ENCODE measurements at regions not wholly inside any gene's neighbourhood (a gene's known extent, or its start where the extent isn't known, plus 50 kb on each side); places are given as distances from the start of the nearest gene placed in this dataset.

GRCh38 chr9:106689089-106689488, 173.9 kb upstream of the ZNF462 start:
- FAIRE-seq = no peak

GRCh38 chr9:106691627-106692026, 171.3 kb upstream of the ZNF462 start:
- FAIRE-seq = no peak

DNA sequence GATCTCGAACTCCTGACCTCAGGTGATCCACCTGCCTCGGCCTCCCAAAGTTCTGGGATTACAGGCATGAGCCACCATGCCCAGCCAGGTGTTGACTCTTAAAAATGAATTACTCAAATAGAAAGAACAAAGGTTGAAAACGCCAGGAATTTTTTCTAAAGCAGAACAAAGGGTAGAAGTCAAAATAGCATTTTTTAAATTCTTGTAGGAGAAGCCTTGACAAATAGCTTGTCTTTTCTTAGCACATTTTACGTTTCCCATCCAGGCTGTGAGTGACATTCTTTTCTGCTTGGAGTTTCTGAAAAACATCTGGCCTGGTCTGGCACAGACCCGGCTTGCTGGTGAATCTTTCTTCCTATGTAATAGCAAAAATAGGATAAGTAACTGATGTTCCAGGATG, 169.4 kb upstream of the ZNF462 start:
- no peak for FAIRE-seq

- no peak for FAIRE-seq
Measured at GRCh38 chr9:106696804-106697203, 166.2 kb upstream of the ZNF462 start.

GRCh38 chr9:106697390-106697749, 165.6 kb upstream of the ZNF462 start:
- no peak for FAIRE-seq

- FAIRE-seq = no peak
Measured at GRCh38 chr9:106697750-106698502, 165.0 kb upstream of the ZNF462 start.

- FAIRE-seq = no peak
Measured at GRCh38 chr9:106700676-106701075, 162.3 kb upstream of the ZNF462 start.

- FAIRE-seq = no peak
Measured at GRCh38 chr9:106701611-106702010, 161.4 kb upstream of the ZNF462 start.

- no peak for FAIRE-seq
Measured at GRCh38 chr9:106704056-106704615, 158.8 kb upstream of the ZNF462 start.

DNA sequence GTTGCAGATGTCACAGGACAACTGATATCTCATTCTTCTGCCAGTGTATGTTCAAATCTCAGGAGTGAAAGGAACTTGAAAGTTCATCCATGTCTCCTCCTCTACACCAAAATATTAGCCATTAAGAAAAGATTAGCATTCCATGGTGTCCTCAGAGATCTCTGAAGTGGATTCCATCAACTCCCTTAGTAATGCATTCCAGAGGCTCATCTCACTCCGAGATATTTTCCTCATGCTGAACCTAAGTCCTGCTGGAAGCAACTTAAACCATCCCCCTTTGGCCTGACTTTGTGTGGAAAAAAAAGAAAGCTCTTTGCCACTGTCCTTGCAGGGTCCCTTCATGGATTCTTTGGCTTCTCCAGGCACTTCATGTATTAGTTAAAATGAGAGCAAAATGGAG, 155.7 kb upstream of the ZNF462 start:
- no peak for FAIRE-seq

DNA sequence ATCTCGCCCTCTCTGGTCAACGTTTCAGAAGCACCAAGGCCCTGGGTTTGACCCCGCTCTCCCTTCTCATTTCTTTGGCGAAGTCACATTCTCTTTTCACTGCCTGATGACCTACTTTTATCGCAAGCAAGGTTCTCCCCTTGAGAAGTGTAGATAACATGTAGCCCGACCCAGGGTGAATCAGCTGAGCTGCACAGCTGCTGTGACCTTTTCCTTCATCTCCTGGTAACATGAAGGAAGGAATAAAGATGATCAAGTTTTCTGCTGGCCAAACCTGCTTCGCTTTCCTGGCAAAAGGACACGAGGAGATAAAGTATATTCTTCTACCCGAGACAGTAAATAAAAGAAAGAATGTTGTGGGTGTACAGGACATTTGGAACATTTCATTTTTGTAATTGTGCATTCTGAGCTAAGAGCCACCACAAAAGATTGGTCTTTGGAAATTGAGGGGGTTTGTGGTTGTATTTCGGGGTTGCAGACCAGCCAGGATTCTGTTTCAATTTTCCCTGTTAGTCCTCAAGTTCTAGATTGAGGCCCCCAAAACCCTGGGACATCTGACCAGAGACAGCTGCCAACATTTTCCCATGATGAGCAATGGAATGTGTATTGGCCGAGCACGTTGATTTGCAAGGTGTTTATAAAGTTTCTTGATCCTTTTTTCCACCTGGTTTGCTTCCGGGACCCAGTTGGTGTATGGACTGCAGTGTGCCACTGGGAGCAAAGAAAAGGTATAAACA, 155.1 kb upstream of the ZNF462 start:
- FAIRE-seq = no peak

DNA sequence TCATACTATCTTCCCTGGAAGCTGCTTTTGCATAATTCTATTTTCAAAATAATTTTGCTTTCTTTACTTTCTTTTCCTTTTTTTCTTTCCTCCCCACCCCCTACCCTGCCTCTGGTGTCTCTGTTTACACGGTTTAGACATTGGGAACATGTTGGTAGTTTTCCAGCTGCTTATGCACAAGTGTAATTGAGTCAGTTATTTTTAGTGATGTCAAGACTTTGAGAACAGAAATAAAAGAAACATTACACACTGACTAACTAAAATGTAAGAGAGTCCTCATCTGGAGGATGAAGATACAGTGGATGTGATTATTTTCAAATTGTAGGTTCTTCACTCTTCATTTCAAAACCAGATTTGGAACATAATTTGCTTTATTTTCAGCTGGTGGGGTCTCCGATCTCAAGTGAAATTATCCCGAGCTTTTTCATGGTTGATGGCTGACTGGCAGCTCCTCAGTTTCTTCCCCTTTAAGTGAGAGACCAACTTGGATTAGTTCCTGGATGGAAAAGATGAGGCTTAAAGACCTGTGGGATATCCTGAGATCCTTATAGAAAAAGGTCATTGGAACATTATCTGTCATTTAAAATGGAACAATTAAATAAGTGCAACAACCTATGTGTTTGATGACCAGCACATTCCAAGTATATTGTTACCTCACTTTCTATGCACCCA, 154.4 kb upstream of the ZNF462 start:
- FAIRE-seq = no peak

GRCh38 chr9:106712279-106712678, 150.7 kb upstream of the ZNF462 start:
- no peak for FAIRE-seq

DNA sequence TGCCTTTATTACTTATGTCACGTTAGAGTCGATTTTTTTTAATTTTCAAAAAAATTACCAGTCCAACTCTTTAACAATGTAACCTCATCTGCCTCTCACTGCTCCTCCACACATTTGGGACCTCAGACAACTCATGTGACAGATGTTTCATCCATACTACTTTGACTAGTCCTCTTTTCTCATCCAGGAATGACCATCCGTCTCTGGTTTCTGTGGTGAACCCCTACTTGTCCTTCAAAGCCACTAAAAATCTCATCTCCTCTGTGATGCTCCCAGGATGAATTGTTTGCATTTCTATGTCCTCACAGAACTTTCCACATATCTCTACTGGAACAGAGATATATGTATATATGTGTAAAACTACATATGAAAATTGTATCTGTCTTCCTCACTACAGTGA, 149.8 kb upstream of the ZNF462 start:
- no peak for FAIRE-seq

- FAIRE-seq = no peak
Measured at GRCh38 chr9:106716820-106717219, 146.1 kb upstream of the ZNF462 start.

- FAIRE-seq = no peak
Measured at GRCh38 chr9:106717686-106718085, 145.3 kb upstream of the ZNF462 start.

DNA sequence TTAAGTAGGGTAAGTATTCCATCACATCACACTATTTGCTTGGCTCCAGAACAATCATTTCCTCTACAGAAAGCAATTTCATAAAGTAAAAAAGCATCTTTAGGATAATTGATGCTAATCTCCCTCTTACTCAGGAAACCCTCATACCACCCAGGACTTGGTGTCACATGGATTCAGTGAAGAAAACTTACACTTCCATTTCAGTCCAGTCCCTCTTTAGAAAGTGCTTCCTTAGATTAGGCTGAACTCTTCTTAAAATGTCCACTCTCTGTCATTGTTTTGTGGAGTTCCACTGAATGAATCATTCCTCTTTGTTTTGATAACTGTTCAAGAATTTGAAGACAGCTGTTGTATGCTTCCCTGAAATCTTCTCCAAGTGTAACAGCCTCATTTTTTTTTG, 144.0 kb upstream of the ZNF462 start:
- no peak for FAIRE-seq

- no peak for FAIRE-seq
Measured at GRCh38 chr9:106722051-106722753, 140.8 kb upstream of the ZNF462 start.

- no peak for FAIRE-seq
Measured at GRCh38 chr9:106723926-106724325, 139.0 kb upstream of the ZNF462 start.

GRCh38 chr9:106724566-106724965, 138.4 kb upstream of the ZNF462 start:
- FAIRE-seq = no peak

GRCh38 chr9:106726070-106726815, 136.7 kb upstream of the ZNF462 start:
- no peak for FAIRE-seq

GRCh38 chr9:106727969-106728368, 135.0 kb upstream of the ZNF462 start:
- no peak for FAIRE-seq

All from G401.6 (cell line).